IMR-90 (cell line): ENCODE measurements at regions not wholly inside any gene's neighbourhood (a gene's known extent, or its start where the extent isn't known, plus 50 kb on each side); places are given as distances from the start of the nearest gene placed in this dataset.

ENCODE experiments used
- ATAC-seq: fragments of 200-7000 bp; cut with Tn5 transposase; 2 replicates; pipeline ENCODE4 v1.9.1; 2020; ENCODE audit warnings: low read depth, mild to moderate bottlenecking, moderate library complexity
- BruUV-seq: library from RNA; stranded (reverse); fragments of 400-500 nt; replicated peaks from 2 replicates; lab custom pipeline; 2021; lab: Mats Ljungman, UMichigan
- CTCF ChIA-PET: fragments of 300-600 bp; formaldehyde crosslinking; extraction: SDS; loops from one replicate; lab custom pipeline; 2021; ENCODE audit warnings: antibody characterized with exemption; lab: Yijun Ruan, JAX
- POLR2A ChIA-PET: fragments of 300-600 bp; sonication (Branson Sonifier 250); formaldehyde crosslinking; loops from one replicate; lab custom pipeline; 2022; ENCODE audit warnings: antibody characterized with exemption; ENCODE audit not compliant: unreplicated experiment; lab: Charles Lee
- DNase-seq: peaks from one replicate; pipeline ENCODE4 v3.0.0; 2013
- H2AFZ ChIP-seq: replicated peaks from 2 replicates; pipeline ENCODE3; 2013; ENCODE audit warnings: low read length, mild to moderate bottlenecking; ENCODE audit not compliant: poor library complexity
- H2AK5ac ChIP-seq: 2 replicates; pipeline ENCODE4 v1.6.1; 2013; ENCODE audit warnings: low read depth, low read length, inconsistent platforms
- H2AK9ac ChIP-seq: replicated peaks from 2 replicates; pipeline ENCODE3; 2013; ENCODE audit warnings: mild to moderate bottlenecking, low read depth, low read length, moderate library complexity; ENCODE audit not compliant: poor library complexity
- H2BK120ac ChIP-seq: 2 replicates; pipeline ENCODE4 v1.6.1; 2013; ENCODE audit warnings: low read depth, low read length, inconsistent platforms
- H2BK15ac ChIP-seq: 3 replicates; pipeline ENCODE4 v1.6.1; 2013; ENCODE audit warnings: low read depth, low read length, inconsistent platforms
- H2BK20ac ChIP-seq: 2 replicates; pipeline ENCODE4 v1.6.1; 2013; ENCODE audit warnings: low read depth, mild to moderate bottlenecking, inconsistent platforms, low read length, moderate library complexity
- H2BK5ac ChIP-seq: 2 replicates; pipeline ENCODE4 v1.6.1; 2013; ENCODE audit warnings: mild to moderate bottlenecking, low read depth, low read length, inconsistent platforms; ENCODE audit not compliant: poor library complexity, severe bottlenecking
- H3K14ac ChIP-seq: replicated peaks from 2 replicates; pipeline ENCODE4 v1.6.1; 2013; ENCODE audit warnings: low read depth, low read length, inconsistent platforms
- H3K18ac ChIP-seq: 2 replicates; pipeline ENCODE4 v1.6.1; 2013; ENCODE audit warnings: low read depth, low read length, control low read depth
- H3K23ac ChIP-seq: 2 replicates; pipeline ENCODE4 v1.6.1; 2013; ENCODE audit warnings: low read depth, low read length, inconsistent platforms
- H3K27ac ChIP-seq: 2 replicates; pipeline ENCODE4 v1.5.1; 2013; ENCODE audit warnings: mild to moderate bottlenecking, control low read depth, low read length; ENCODE audit not compliant: insufficient read depth
- H3K27me3 ChIP-seq: 2 replicates; pipeline ENCODE4 v1.6.1; 2013; ENCODE audit warnings: low read length; ENCODE audit not compliant: control insufficient read depth, insufficient read depth
- H3K36me3 ChIP-seq: 2 replicates; pipeline ENCODE4 v1.6.1; 2013; ENCODE audit warnings: low read length, mixed read lengths; ENCODE audit not compliant: control insufficient read depth, insufficient read depth
- H3K4ac ChIP-seq: 2 replicates; pipeline ENCODE4 v1.6.1; 2013; ENCODE audit warnings: low read depth, low read length, inconsistent platforms
- H3K4me1 ChIP-seq: 2 replicates; pipeline ENCODE4 v1.6.1; 2013; ENCODE audit warnings: low read length, mixed read lengths; ENCODE audit not compliant: control insufficient read depth, insufficient read depth
- H3K4me2 ChIP-seq: 2 replicates; pipeline ENCODE4 v1.6.1; 2013; ENCODE audit warnings: low read depth, mild to moderate bottlenecking, control low read depth, low read length, moderate library complexity
- H3K4me3 ChIP-seq: 2 replicates; pipeline ENCODE4 v1.5.1; 2013; ENCODE audit warnings: low read depth, mild to moderate bottlenecking, control low read depth, low read length, moderate library complexity; ENCODE audit not compliant: insufficient read depth
- H3K56ac ChIP-seq: 2 replicates; pipeline ENCODE4 v1.6.1; 2013; ENCODE audit warnings: low read length, inconsistent platforms; ENCODE audit not compliant: insufficient read depth; ENCODE audit errors: extremely low read depth
- H3K79me1 ChIP-seq, 2 experiments: 2 replicates each; pipeline ENCODE4 v1.6.1; 2013; ENCODE audit warnings: low read length in 2 of 2, inconsistent platforms in 1 of 2, low read depth in 1 of 2
- H3K9ac ChIP-seq: 2 replicates; pipeline ENCODE4 v1.6.1; 2013; ENCODE audit warnings: low read depth, low read length, control low read depth
- H3K9me1 ChIP-seq: 2 replicates; pipeline ENCODE4 v1.6.1; 2013; ENCODE audit warnings: low read length, inconsistent platforms; ENCODE audit not compliant: insufficient read depth
- H3K9me3 ChIP-seq: 2 replicates; pipeline ENCODE4 v1.6.1; 2013; ENCODE audit warnings: low read length; ENCODE audit not compliant: control insufficient read depth, insufficient read depth
- H4K20me1 ChIP-seq: 2 replicates; pipeline ENCODE4 v1.6.1; 2013; ENCODE audit warnings: low read length, inconsistent platforms; ENCODE audit not compliant: insufficient read depth
- H4K5ac ChIP-seq: 2 replicates; pipeline ENCODE4 v1.6.1; 2013; ENCODE audit warnings: mild to moderate bottlenecking, low read depth, low read length, control low read depth
- H4K8ac ChIP-seq, 2 experiments: 2 replicates each; pipeline ENCODE4 v1.6.1; 2013; ENCODE audit warnings: low read depth in 2 of 2, low read length in 2 of 2, control low read depth in 1 of 2, inconsistent platforms in 1 of 2
- H4K91ac ChIP-seq: 2 replicates; pipeline ENCODE4 v1.6.1; 2013; ENCODE audit warnings: low read depth, low read length, inconsistent platforms; ENCODE audit not compliant: insufficient read depth
- MAFK ChIP-seq: IDR thresholded peaks from 2 replicates; pipeline ENCODE4 v1.6.1; 2012; ENCODE audit warnings: low read depth, low read length, improper control_type of control experiment
- MXI1 ChIP-seq: IDR thresholded peaks from 2 replicates; pipeline ENCODE4 v1.6.1; 2012; ENCODE audit warnings: low read depth, mild to moderate bottlenecking, low read length, moderate library complexity, borderline replicate concordance
- NFE2L2 ChIP-seq: fragments of 150-350 bp; IDR thresholded peaks from 2 replicates; pipeline ENCODE4 v1.6.1; 2016; ENCODE audit warnings: low read depth, mild to moderate bottlenecking, low read length
- WGBS, 2 experiments: methylation state at CpG; one replicate each; pipeline versions ENCODE4 v1.1.5 to v1.1.7; 2013; ENCODE audit warnings: missing lambda C conversion rate in 2 of 2; ENCODE audit not compliant: insufficient read length in 1 of 2; ENCODE audit errors: extremely low coverage in 2 of 2; 5-methylcytosine and 5-hydroxymethylcytosine counted together
- dilution Hi-C: fragments of 300-500 bp; cut with HindIII; formaldehyde crosslinking; loops from one replicate; pipeline ENCODE4 v1.14.3; 2018; ENCODE audit warnings: low sequenced_read_pairs; ENCODE audit not compliant: unreplicated experiment
- in situ Hi-C: fragments of 300-500 bp; cut with MboI; formaldehyde crosslinking; loops from 3 replicates; pipeline ENCODE4 v1.14.3; 2019; ENCODE audit warnings: low sequenced_read_pairs, inconsistent platforms, mixed read lengths
- intact Hi-C: fragments of 100-400 bp; cut with micrococcal nuclease; formaldehyde crosslinking; loops from 2 replicates; pipeline ENCODE4 v1.10.0; 2022

DNA sequence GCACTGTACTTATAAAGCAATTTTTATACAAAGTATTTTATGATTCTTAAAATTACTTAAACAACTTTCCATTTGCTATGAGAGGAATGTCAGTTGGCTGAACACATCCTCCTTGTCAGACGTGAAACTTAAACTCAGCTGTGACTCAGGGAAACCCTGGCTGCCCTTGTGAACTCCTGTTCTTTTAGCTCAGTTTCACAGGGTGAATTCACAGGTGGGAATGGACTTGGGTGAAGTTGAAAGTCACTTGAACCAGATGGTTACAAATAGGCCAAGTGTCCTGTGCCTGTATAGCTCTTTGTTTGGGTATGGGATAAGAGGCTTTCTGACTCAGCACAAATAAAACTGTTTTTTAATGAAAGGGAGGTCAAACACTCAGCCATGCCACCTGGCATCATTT is 67.4 kb upstream of the FAM47B start:
- H2BK15ac ChIP-seq = no peak overlapping the region
- peaks cover 4% of the 10 kb centered on the region for H3K4me1 ChIP-seq
- H3K9ac ChIP-seq = no peak overlapping the region
- DNase-seq = peak; percentile 75
- ChIA-PET POLR2A (no interaction called here), CTCF (no interaction called here)
- H3K9me1 ChIP-seq = no peaks in the 10 kb centered on the region
- H3K18ac ChIP-seq = peak overlapping the region; percentile 4; the same call in 1 of the 2 replicates
- no peak overlapping the region for H3K14ac ChIP-seq
- no peaks in the 10 kb centered on the region for H3K79me1 ChIP-seq
- H3K27ac ChIP-seq = peak overlapping the region; percentile 56; the same call in 1 of the 2 replicates
- H3K36me3 ChIP-seq = no peaks in the 10 kb centered on the region
- TF ChIP-seq MXI1 = no peak
- peak; percentile 30; the same call in 1 of the 2 replicates for TF ChIP-seq NFE2L2
- TF ChIP-seq MAFK = peak; percentile 42; the same call in 1 of the 2 replicates
- H2BK5ac ChIP-seq = peak overlapping the region; percentile 93
- H2BK120ac ChIP-seq = peak overlapping the region; percentile 16; the same call in 1 of the 2 replicates
- no peak overlapping the region for H2AFZ ChIP-seq
- no peak overlapping the region for H2AK5ac ChIP-seq
- H3K23ac ChIP-seq = no peak overlapping the region
- H4K5ac ChIP-seq = no peak overlapping the region
- no peak overlapping the region for H4K91ac ChIP-seq
- H3K27me3 ChIP-seq = no peaks in the 10 kb centered on the region
- H3K56ac ChIP-seq = no peak overlapping the region
- no peaks in the 10 kb centered on the region for H3K9me3 ChIP-seq
- BruUV-seq = no TSS peak
- H2BK20ac ChIP-seq = no peak overlapping the region
- in situ Hi-C loops (no loop called here), intact Hi-C loops (loop anchor here (2.0 kb wide), 1 partner anchor 218 kb away; the partner anchor contains the start of gene TMEM47), dilution Hi-C loops (no loop called here)
- ATAC-seq = peak; percentile 50
- no peaks in the 10 kb centered on the region for H4K20me1 ChIP-seq
- no peak overlapping the region for H4K8ac ChIP-seq
- H3K4me2 ChIP-seq = peak overlapping the region; percentile 8; the same call in 1 of the 2 replicates
- no peak overlapping the region for H2AK9ac ChIP-seq
- no CpG with 5 or more reads among the region's 1 CpG for WGBS, 2 experiments
- no peak overlapping the region for H3K4me3 ChIP-seq
- H3K4ac ChIP-seq = no peak overlapping the region
